Mesothelial cell of epicardium (in vitro differentiated cells): ENCODE measurements at regions not wholly inside any gene's neighbourhood (a gene's known extent, or its start where the extent isn't known, plus 50 kb on each side); places are given as distances from the start of the nearest gene placed in this dataset.
"Not testable (repeated sequence)": the region's sequence is repeated elsewhere in the genome, so short reads cannot be mapped to it uniquely, and the experiment has no call there.

Experiments used
- DNase-seq, 2 experiments: peaks; one replicate each; pipeline ENCODE4 v3.0.0; 2021; ENCODE audit warnings: low spot score in 2 of 2; ENCODE audit not compliant: unreplicated experiment in 2 of 2
- H3K27ac Mint-ChIP-seq: 2 replicates; pipeline ENCODE4 v1.8.0; 2021; ENCODE audit warnings: mixed read lengths
- H3K27me3 Mint-ChIP-seq: 2 replicates; pipeline ENCODE4 v1.8.0; 2021; ENCODE audit warnings: low read depth, mixed read lengths
- H3K36me3 Mint-ChIP-seq: 2 replicates; pipeline ENCODE4 v1.8.0; 2021; ENCODE audit warnings: mixed read lengths
- H3K4me1 Mint-ChIP-seq: 2 replicates; pipeline ENCODE4 v1.8.0; 2021; ENCODE audit warnings: mixed read lengths
- H3K4me3 Mint-ChIP-seq: 2 replicates; pipeline ENCODE4 v1.8.0; 2021; ENCODE audit warnings: mild to moderate bottlenecking, moderate library complexity, mixed read lengths
- H3K9me3 Mint-ChIP-seq: 2 replicates; pipeline ENCODE4 v1.8.0; 2021; ENCODE audit warnings: mixed read lengths
- TF ChIP-seq, protein P1 (sequence below): fragments of 200-600 bp; sonication (generic); IDR thresholded peaks from one replicate; pipeline ENCODE4 v1.5.0; 2021; ENCODE audit warnings: antibody characterized with exemption; ENCODE audit not compliant: unreplicated experiment

DNA sequence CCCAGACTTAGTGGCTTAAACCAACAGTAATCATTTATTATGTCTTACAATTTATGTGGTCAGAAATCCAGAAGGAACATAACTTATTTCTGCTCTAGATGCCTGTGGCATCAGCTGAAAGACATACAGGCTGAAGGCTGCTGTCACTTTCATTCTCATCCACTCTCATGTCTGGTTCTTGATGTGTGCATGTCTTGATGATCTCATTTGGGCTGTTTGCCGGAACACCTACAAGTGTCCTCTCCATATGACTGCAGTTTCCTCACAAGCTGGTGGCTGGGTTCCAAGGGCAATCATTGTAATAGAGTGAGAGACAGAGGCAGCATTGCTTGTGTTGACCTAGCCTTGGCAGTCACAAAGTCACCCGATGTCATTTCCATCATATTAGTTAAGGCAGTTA lies 1375.9 kb upstream of the RAG2 start:
- Mint-ChIP-seq H3K36me3 (no peaks in the 10 kb centered on the region), H3K27me3 (no peaks in the 10 kb centered on the region), H3K9me3 (peaks cover 4% of the 10 kb centered on the region), H3K4me1 (peaks cover 24% of the 10 kb centered on the region), H3K27ac (no peak overlapping the region), H3K4me3 (no peak overlapping the region)
- no peak for DNase-seq
- TF ChIP-seq, protein P1, sequence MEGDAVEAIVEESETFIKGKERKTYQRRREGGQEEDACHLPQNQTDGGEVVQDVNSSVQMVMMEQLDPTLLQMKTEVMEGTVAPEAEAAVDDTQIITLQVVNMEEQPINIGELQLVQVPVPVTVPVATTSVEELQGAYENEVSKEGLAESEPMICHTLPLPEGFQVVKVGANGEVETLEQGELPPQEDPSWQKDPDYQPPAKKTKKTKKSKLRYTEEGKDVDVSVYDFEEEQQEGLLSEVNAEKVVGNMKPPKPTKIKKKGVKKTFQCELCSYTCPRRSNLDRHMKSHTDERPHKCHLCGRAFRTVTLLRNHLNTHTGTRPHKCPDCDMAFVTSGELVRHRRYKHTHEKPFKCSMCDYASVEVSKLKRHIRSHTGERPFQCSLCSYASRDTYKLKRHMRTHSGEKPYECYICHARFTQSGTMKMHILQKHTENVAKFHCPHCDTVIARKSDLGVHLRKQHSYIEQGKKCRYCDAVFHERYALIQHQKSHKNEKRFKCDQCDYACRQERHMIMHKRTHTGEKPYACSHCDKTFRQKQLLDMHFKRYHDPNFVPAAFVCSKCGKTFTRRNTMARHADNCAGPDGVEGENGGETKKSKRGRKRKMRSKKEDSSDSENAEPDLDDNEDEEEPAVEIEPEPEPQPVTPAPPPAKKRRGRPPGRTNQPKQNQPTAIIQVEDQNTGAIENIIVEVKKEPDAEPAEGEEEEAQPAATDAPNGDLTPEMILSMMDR: no peak

DNA sequence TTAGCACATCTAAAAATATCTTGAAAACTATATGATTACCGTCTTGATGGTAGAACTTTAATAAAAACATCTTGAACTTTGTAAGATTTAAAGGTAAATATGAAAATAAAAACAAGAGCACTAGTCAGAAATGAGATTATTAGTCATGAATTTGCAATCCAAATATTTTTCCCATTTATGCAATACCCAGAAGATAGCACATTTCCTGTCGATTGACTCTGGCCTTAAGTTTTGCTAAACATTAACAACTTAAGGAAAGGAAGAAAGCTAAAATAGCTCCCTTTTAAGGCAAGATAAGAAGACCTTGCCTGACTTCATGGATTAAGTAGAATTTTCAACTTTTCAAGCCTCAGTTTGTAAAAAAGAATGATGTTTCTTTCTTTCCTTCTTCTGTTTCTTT lies 1374.7 kb upstream of the RAG2 start:
- H3K4me3 Mint-ChIP-seq: no peak overlapping the region
- TF ChIP-seq, protein P1: no peak

DNA sequence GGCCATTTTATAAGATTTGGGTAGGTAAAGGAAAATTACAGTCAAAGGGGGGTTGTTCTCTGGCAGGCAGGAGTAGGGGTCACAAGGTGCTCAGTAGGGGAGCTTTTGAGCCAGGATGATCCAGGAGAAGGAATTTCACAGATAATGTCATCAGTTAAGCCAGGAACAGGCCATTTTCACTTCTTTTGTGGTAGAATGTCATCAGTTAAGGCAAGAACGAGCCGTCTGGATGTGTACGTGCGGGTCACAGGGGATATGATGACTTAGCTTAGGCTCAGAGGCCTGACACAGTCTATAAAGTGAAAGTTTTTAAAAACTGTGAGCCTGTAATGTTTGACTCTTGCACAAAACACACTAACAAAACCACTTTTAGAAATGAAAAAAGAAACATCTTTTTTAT lies 1371.3 kb upstream of the RAG2 start:
- not testable (repeated sequence) for H3K36me3 Mint-ChIP-seq, H3K27ac Mint-ChIP-seq, H3K27me3 Mint-ChIP-seq, DNase-seq, H3K4me3 Mint-ChIP-seq
- Mint-ChIP-seq H3K4me1 (peaks cover 15% of the 10 kb centered on the region), H3K9me3 (peaks cover 18% of the 10 kb centered on the region)

More for the DNA sequence above, 1374.7 kb upstream of the RAG2 start:
- no peak for DNase-seq
- Mint-ChIP-seq H3K36me3 (no peaks in the 10 kb centered on the region), H3K27ac (peak overlapping the region; percentile 40), H3K9me3 (peaks cover 4% of the 10 kb centered on the region), H3K4me1 (peaks cover 20% of the 10 kb centered on the region), H3K27me3 (no peaks in the 10 kb centered on the region)

DNA sequence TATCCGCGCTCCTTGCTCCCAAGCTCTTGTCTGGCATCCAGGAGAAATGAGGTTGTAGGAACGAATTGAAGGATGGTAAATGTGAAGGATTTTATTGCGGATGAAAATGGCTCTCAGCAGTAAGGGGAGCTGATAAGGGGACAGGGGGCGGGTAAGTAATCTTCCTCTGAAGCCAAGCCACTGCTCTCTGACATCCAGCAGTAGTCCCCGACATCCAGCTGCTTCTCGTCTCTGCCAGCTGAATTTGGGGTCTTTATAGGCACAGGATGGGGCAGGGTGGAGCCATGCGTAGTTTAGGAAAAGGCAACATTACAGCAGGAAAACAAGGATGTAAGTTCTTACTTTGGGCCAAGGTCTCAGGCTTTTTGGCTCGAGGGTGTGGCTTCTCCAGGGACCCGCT lies 1370.1 kb upstream of the RAG2 start:
- no peak for DNase-seq
- TF ChIP-seq, protein P1: no peak
- Mint-ChIP-seq H3K36me3 (no peaks in the 10 kb centered on the region), H3K4me1 (peaks cover 7% of the 10 kb centered on the region), H3K9me3 (peaks cover 18% of the 10 kb centered on the region), H3K4me3 (no peak overlapping the region), H3K27me3 (no peaks in the 10 kb centered on the region), H3K27ac (no peak overlapping the region)

DNA sequence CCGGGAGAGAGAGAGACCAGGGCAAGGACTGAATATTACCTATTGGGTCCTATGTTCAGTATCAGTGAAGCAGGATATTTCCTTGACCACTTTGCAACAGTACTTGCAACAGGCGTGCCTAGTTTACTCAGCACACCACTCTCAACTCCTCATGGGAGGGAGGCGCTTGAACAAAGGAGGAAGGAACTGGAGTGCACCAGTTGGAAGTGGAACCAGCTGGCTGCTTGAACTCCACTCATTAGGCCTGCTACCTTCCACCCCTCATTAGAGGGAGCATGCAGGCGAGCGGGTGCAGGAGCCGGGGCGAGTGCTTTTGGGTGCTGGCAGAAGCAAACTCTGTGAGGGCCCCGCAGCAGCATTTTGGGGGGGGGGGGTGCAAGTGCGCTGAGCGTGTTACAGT lies 1369.6 kb upstream of the RAG2 start:
- Mint-ChIP-seq H3K4me1 (peaks cover 2% of the 10 kb centered on the region), H3K27me3 (no peaks in the 10 kb centered on the region)
- TF ChIP-seq, protein P1: no peak

DNA sequence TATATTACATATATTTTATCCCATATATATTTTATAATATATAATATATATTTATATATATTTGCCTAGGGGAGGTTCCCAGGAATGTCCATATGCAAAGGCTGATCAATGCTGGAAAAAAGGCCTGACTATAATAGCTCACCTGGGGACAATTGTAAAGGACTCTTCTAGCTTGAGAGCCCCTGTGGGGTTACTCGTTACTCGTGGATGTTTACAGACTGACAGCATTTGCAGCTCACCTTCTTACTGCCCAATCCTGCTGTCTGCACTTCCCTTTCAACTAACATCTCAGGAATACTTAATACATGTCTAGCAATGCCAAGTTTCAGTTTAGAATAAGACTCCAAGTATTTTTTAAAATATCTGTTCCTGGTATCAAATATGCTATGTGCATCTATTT lies 1365.4 kb upstream of the RAG2 start:
- Mint-ChIP-seq H3K9me3 (peaks cover 31% of the 10 kb centered on the region), H3K27me3 (no peaks in the 10 kb centered on the region), H3K36me3 (peaks cover 8% of the 10 kb centered on the region), H3K4me1 (no peaks in the 10 kb centered on the region), H3K4me3 (no peak overlapping the region), H3K27ac (no peak overlapping the region)
- TF ChIP-seq, protein P1: no peak
- no peak for DNase-seq

More for the DNA sequence above, 1369.6 kb upstream of the RAG2 start:
- Mint-ChIP-seq H3K36me3 (no peaks in the 10 kb centered on the region), H3K9me3 (peaks cover 18% of the 10 kb centered on the region), H3K4me3 (no peak overlapping the region), H3K27ac (no peak overlapping the region)
- DNase-seq: no peak
